NB4 (cell line): ENCODE measurements at regions not wholly inside any gene's neighbourhood (a gene's known extent, or its start where the extent isn't known, plus 50 kb on each side); places are given as distances from the start of the nearest gene placed in this dataset.

Experiments used
- CTCF ChIP-seq: IDR thresholded peaks from one replicate; pipeline ENCODE4 v1.5.1; 2012; ENCODE audit warnings: low read depth, low read length
- MAX ChIP-seq: IDR thresholded peaks from 2 replicates; pipeline ENCODE4 v1.6.1; 2011; ENCODE audit warnings: low read depth, low read length
- POLR2A ChIP-seq: IDR thresholded peaks from 2 replicates; pipeline ENCODE4 v1.6.1; 2011; ENCODE audit warnings: mild to moderate bottlenecking; ENCODE audit not compliant: insufficient read length; ENCODE audit errors: extremely low read depth

- no peak for TF ChIP-seq CTCF
- TF ChIP-seq POLR2A, result no peak
- TF ChIP-seq MAX, result no peak
Measured at GRCh38 chr20:30593572-30593971, 663.9 kb upstream of the DEFB115 start.
